Loucy (cell line): ENCODE measurements at regions not wholly inside any gene's neighbourhood (a gene's known extent, or its start where the extent isn't known, plus 50 kb on each side); places are given as distances from the start of the nearest gene placed in this dataset.

ENCODE experiments used
- CTCF ChIP-seq: fragments of 200-600 bp; sonication (generic); conservative IDR thresholded peaks from 2 replicates; pipeline ENCODE4 v1.5.1; 2014; ENCODE audit warnings: mild to moderate bottlenecking, antibody characterized with exemption, low read length
- EZH2phosphoT487 ChIP-seq: fragments of 200-600 bp; IDR thresholded peaks from 2 replicates; pipeline ENCODE4 v1.6.1; 2018; ENCODE audit warnings: antibody characterized with exemption, mild to moderate bottlenecking, moderate library complexity, borderline replicate concordance

- TF ChIP-seq EZH2phosphoT487 (no peak), CTCF (no peak)
Observed at GRCh38 chr6:15829156-15829555, 166.3 kb upstream of the DTNBP1 start.
